ENCODE measurements at regions not wholly inside any gene's neighbourhood (a gene's known extent, or its start where the extent isn't known, plus 50 kb on each side); places are given as distances from the start of the nearest gene placed in this dataset.

GRCh38 chr2:129610766-129611165 lies 368.7 kb upstream of the RAB6C start:
- H3K79me2 ChIP-seq (ENCODE audit: insufficient read depth, low read depth) = no peaks in the 10 kb centered on the region
- H4K20me1 ChIP-seq (ENCODE audit: insufficient read depth) = no peaks in the 10 kb centered on the region
- no peak overlapping the region for H3K4me2 ChIP-seq
- no peaks in the 10 kb centered on the region for H3K27me3 ChIP-seq (ENCODE audit: insufficient read depth, low read depth)
- H3K9ac ChIP-seq = no peak overlapping the region
- no peak overlapping the region for H3K27ac ChIP-seq
- H2AFZ ChIP-seq (ENCODE audit: low read depth) = no peak overlapping the region
- H3K4me3 ChIP-seq (IDR thresholded peaks at IDR 0.05; ENCODE audit: insufficient read depth, low read depth, low read length) = no peak overlapping the region
- H3K4me1 ChIP-seq (ENCODE audit: low read depth, poor library complexity, severe bottlenecking) = no peaks in the 10 kb centered on the region
- TF ChIP-seq, protein P1, sequence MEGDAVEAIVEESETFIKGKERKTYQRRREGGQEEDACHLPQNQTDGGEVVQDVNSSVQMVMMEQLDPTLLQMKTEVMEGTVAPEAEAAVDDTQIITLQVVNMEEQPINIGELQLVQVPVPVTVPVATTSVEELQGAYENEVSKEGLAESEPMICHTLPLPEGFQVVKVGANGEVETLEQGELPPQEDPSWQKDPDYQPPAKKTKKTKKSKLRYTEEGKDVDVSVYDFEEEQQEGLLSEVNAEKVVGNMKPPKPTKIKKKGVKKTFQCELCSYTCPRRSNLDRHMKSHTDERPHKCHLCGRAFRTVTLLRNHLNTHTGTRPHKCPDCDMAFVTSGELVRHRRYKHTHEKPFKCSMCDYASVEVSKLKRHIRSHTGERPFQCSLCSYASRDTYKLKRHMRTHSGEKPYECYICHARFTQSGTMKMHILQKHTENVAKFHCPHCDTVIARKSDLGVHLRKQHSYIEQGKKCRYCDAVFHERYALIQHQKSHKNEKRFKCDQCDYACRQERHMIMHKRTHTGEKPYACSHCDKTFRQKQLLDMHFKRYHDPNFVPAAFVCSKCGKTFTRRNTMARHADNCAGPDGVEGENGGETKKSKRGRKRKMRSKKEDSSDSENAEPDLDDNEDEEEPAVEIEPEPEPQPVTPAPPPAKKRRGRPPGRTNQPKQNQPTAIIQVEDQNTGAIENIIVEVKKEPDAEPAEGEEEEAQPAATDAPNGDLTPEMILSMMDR (conservative IDR thresholded peaks at IDR 0.05; ENCODE audit: low read depth, low read length) = no peak
- H3K36me3 ChIP-seq (ENCODE audit: insufficient read depth) = no peaks in the 10 kb centered on the region

- H3K27me3 ChIP-seq (ENCODE audit: insufficient read depth, low read depth) = no peaks in the 10 kb centered on the region
- H3K9ac ChIP-seq = no peak overlapping the region
- H3K27ac ChIP-seq = no peak overlapping the region
- no peak overlapping the region for H3K4me3 ChIP-seq (IDR thresholded peaks at IDR 0.05; ENCODE audit: insufficient read depth, low read depth, low read length)
- H3K36me3 ChIP-seq (ENCODE audit: insufficient read depth) = no peaks in the 10 kb centered on the region
- no peaks in the 10 kb centered on the region for H3K4me1 ChIP-seq (ENCODE audit: low read depth, poor library complexity, severe bottlenecking)
- TF ChIP-seq, protein P1 (conservative IDR thresholded peaks at IDR 0.05; ENCODE audit: low read depth, low read length) = no peak
- H3K4me2 ChIP-seq = no peak overlapping the region
- no peak overlapping the region for H2AFZ ChIP-seq (ENCODE audit: low read depth)
- no peaks in the 10 kb centered on the region for H3K79me2 ChIP-seq (ENCODE audit: insufficient read depth, low read depth)
- H4K20me1 ChIP-seq (ENCODE audit: insufficient read depth) = no peaks in the 10 kb centered on the region
Measured at GRCh38 chr2:129611471-129611870, 368.0 kb upstream of the RAB6C start.

DNA sequence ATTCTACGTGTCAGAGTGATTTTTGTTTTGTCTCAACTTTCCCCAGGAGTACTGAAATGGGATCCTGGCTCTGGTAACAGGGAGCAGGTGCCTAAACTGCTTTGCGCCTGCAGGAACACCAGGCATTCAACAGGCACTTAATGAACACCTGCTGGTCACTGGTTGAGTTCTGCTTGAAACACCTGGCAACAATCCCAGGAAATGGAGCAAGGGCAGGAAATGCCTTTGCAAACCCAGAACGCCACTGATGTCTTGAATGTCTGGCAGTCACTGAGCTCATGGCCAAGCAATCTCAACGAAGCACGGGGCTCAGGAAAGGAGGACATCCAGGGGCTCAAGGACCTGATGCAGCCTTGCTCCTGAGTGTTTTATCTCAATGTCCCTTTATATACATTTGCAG lies 360.0 kb upstream of the RAB6C start:
- Histone ChIP-seq H3K9ac (no peak overlapping the region), H3K4me1 (ENCODE audit: low read depth, poor library complexity, severe bottlenecking) (no peaks in the 10 kb centered on the region), H3K27ac (no peak overlapping the region), H4K20me1 (ENCODE audit: insufficient read depth) (no peaks in the 10 kb centered on the region), H3K79me2 (ENCODE audit: insufficient read depth, low read depth) (no peaks in the 10 kb centered on the region), H3K4me3 (IDR thresholded peaks at IDR 0.05; ENCODE audit: insufficient read depth, low read depth, low read length) (no peak overlapping the region), H3K4me2 (no peak overlapping the region), H3K36me3 (ENCODE audit: insufficient read depth) (no peaks in the 10 kb centered on the region), H2AFZ (ENCODE audit: low read depth) (no peak overlapping the region), H3K27me3 (ENCODE audit: insufficient read depth, low read depth) (no peaks in the 10 kb centered on the region)
- TF ChIP-seq, protein P1 (conservative IDR thresholded peaks at IDR 0.05; ENCODE audit: low read depth, low read length) = no peak

GRCh38 chr2:129620411-129620810 lies 359.1 kb upstream of the RAB6C start:
- H3K4me1 ChIP-seq (ENCODE audit: low read depth, poor library complexity, severe bottlenecking) = no peaks in the 10 kb centered on the region
- H3K9ac ChIP-seq = no peak overlapping the region
- H3K4me2 ChIP-seq = no peak overlapping the region
- no peak overlapping the region for H2AFZ ChIP-seq (ENCODE audit: low read depth)
- no peak overlapping the region for H3K4me3 ChIP-seq (IDR thresholded peaks at IDR 0.05; ENCODE audit: insufficient read depth, low read depth, low read length)
- no peak overlapping the region for H3K27ac ChIP-seq
- H3K79me2 ChIP-seq (ENCODE audit: insufficient read depth, low read depth) = no peaks in the 10 kb centered on the region
- H4K20me1 ChIP-seq (ENCODE audit: insufficient read depth) = no peaks in the 10 kb centered on the region
- H3K36me3 ChIP-seq (ENCODE audit: insufficient read depth) = no peaks in the 10 kb centered on the region
- no peaks in the 10 kb centered on the region for H3K27me3 ChIP-seq (ENCODE audit: insufficient read depth, low read depth)
- TF ChIP-seq, protein P1 (conservative IDR thresholded peaks at IDR 0.05; ENCODE audit: low read depth, low read length) = no peak

All from KMS-11 (cell line).